GM19395 (cell line): ENCODE measurements at regions not wholly inside any gene's neighbourhood (a gene's known extent, or its start where the extent isn't known, plus 50 kb on each side); places are given as distances from the start of the nearest gene placed in this dataset.
"Not testable (repeated sequence)": the region's sequence is repeated elsewhere in the genome, so short reads cannot be mapped to it uniquely, and the experiment has no call there.

Experiments
- ATAC-seq: cut with Tn5 transposase; IDR thresholded peaks from one replicate; pipeline ENCODE4 v1.9.1; 2021; ENCODE audit warnings: mild to moderate bottlenecking, moderate library complexity; ENCODE audit not compliant: unreplicated experiment

DNA sequence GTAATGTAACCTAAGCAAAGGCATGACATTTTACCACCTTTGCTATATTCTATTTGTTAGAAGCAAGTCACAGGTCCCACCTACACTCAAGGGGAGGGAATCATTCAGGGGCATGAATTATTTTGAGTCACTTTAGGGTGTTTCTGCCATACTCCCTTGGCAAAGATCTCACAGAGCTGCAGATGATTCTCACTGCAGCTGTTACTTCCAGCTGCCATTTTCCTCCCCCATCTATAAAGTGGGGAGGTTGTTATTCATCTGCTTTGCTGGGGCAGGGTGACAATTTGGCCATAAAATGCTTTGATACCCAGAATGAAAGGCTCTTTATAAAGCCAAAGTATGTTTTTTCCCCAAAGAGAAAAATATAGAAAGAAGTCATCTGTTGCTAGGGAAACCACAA, 136.5 kb upstream of the SMIM31 start:
- ATAC-seq = no peak

DNA sequence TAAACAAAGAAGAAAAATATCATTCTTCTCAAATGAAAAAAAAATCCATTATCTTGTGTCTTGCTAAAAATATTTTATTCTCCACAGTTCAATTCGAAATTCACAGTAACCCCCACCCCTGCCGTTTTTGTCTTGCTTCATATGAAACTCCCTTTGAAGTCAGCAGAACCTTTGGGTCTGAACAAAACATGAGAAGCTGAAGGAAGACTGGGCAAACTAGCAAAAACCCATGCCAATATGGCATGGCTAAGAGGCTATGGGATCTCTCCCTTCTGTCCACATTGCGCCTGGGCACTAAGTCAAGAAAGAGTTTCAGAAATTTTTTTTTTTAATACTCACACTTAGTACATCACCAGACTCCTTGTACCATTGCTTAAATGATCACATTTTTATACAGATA, 136.0 kb upstream of the SMIM31 start:
- no peak for ATAC-seq

DNA sequence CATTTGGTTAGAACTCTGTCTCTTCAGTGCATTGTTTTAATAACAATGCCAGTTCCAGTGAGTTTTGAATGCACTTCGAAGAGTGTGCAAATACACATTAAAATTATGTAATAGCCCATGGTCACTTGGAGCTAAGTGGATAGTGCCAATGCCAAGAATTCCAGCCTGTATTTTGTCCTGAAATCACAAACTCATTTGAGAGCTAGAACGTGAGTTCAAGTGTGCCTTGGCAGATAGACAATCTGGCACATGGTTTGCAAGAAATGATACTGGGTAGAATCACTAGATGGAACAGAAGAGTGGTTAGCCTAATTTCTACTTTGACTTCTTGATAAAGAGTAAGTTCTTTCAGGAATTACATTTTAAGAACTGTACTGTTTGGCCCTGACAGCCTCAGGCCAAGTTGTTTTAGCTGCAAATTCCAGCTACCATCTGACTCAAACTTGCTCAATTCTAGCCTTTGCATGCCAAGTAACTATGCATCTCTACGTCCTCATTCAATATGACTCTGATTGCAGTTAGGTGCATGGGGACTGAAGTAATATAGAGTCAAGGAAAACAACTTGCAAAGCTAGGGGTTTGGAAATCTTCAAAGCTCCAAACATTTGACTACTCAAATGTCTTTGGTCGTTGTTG, 131.9 kb upstream of the SMIM31 start:
- ATAC-seq = no peak

DNA sequence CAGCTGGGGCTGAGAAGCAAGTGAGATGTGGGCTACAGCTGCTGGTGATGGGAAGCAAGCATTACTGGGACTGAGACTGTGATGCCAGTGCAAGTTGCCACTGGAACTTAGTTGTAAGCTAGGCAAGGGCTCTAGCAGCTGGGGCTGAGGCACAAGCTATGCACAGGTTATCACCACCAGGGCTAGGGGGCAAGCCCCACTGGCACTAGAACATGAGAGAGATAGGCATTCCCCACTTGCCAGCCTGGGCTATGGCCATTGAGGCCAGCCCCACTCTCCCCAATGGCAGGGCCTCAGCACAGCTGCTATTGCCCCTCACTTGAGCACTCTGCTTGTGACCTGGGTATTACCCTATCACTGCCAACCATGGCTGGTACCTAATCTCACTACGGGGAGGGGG, 130.8 kb upstream of the SMIM31 start:
- no peak for ATAC-seq

DNA sequence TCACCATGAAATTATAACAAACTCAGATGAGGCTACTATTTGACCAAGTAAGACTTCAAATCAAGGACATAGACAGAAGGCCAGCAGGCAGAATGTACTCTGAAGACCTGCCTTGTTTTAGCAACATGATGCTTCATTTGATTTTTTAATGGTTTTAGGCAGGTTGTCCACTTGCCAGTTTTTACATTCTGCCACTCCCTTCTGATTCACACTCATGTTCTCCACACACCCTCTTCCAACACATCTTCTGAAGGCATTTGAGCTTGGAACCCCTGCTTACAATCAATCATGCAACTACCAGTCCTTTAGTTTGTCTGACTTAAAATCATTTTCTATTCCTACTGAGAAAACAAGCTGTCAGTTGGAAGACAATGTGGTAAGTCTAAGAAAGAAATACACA, 114.9 kb upstream of the SMIM31 start:
- ATAC-seq = no peak

DNA sequence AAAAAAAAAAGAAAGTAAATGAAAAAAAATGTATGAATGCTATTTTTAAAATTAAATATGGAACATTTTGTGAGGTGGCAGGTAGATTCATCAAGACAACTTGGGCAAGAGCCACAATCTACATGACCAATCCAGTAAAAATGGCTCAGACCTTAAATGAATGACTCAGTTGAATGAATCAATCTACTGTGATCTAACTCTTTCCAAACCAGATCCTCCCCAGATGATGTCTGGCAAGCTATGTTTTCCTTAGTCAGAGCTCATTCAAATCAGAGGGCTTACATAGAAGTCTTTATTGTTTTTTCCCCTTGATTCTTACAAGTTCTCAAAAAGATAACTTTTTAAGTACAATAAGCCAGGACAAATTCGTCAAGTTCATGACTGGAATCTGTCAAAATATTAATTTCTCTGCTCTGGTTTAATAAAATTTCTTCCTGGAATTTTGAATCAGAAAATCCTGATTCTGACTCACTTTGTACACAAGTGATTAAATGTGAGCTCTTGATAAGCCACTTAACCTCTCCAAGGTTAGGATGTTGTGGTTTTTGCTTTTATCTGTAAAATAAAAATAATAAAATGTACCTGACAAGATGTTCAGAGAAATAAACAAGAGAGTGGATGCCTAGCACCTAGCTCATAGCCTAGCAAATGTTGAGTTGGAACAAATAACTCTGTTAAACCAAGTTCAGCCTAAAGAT, 105.6 kb upstream of the SMIM31 start:
- no peak for ATAC-seq

GRCh38 chr4:164648849-164649212, 105.1 kb upstream of the SMIM31 start:
- ATAC-seq = no peak

- no peak for ATAC-seq
These were observed 94.2 kb upstream of the SMIM31 start for GRCh38 chr4:164659765-164660164.

DNA sequence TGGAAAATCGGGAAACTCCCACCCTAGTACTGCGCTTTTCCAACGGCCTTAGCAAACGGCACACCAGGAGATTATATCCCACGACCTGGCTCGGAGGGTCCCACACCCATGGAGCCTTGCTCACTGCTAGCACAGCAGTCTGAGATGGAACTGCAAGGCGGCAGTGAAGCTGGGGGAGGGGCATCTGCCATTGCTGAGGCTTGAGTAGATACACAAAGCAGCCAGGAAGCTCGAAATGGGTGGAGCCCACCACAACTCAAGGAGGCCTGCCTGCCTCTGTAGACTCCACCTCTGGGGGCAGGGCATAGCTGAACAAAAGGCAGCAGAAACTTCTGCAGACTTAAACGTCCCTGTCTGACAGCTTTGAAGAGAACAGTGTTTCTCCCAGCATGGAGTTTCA, 77.8 kb upstream of the SMIM31 start:
- not testable (repeated sequence) for ATAC-seq

GRCh38 chr4:164683040-164683439, 70.9 kb upstream of the SMIM31 start:
- ATAC-seq = no peak

DNA sequence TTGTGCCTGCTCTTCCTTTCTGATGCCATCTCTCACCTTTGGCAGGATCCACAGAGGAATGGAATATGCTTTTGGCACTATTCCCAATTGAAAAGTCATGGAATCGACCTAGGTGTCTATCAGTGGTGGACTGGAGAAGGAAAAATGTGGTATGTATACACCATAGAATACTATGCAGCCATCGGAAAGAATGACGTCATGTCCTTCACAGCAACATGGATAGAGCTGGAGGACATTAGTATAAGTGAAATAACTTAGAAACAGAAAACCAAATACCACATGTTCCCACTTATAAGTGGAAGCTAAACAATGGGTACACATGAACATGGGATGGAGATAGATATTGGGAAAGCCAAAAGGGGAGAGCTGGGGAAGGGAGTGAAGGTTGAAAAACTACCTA, 58.3 kb upstream of the SMIM31 start:
- no peak for ATAC-seq

DNA sequence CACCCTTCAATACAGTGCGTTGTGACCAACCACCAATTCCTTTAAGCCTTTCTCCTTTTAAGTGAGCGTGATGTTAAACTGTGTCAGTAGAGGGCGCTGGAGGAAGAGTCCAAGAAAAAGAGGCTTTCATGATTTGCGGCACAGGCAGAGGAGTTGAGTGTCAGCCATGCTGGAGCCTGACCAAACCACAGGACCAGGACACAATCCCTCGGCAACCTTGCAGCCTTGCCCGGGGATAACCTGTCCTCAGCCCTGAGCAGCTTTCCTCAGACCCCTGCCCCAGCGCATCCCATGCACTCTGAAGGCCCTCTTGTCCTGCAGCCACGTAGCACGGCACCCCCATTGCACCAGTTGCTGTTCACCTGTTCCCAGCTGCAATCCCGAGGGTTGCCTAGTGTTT, 53.5 kb upstream of the SMIM31 start:
- peak; percentile 38 for ATAC-seq

GRCh38 chr4:164701665-164702064, 52.3 kb upstream of the SMIM31 start:
- peak; percentile 87 for ATAC-seq
